ENCODE measurements at regions not wholly inside any gene's neighbourhood (a gene's known extent, or its start where the extent isn't known, plus 50 kb on each side); places are given as distances from the start of the nearest gene placed in this dataset.
"Not testable (repeated sequence)": the region's sequence is repeated elsewhere in the genome, so short reads cannot be mapped to it uniquely, and the experiment has no call there.

DNA sequence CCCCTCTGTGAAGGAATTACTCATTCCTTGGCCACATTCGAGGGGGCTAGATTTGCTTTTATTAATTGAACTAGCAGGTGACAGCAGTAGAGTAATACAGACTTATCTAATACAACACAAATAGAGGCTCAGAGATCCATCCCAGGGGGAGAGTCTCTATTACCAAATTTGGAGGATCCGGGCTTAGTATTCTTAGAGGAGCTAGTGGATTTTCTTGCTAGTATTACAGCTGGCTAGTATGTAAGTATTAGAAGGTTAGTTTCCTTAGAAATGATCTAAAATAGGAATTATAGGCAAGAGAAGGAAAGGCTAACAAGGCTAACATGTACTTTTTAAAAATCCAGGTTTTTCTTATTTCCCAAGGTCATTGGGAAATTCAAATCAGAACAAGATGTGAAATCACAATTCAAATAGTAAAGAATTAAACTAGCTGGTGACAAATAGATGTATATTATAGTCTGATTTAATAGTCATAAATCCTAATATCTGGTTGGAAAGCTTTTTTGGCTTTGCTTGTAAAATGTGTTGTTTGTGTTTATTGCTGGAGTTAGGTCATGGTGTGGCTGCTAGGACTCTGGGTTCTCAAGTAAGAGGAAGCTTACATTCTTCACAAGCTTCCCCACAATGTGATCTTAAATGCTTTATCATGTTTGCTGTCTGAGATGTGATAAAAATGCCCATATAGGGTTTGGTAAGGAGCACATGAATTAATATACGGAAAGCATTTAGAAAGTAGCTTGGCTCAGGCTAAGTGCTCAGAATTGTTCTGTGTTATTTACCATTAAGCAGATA, 160.4 kb upstream of the MPDZ start:
- no peak for DNase-seq (ENCODE audit: low read depth)

DNA sequence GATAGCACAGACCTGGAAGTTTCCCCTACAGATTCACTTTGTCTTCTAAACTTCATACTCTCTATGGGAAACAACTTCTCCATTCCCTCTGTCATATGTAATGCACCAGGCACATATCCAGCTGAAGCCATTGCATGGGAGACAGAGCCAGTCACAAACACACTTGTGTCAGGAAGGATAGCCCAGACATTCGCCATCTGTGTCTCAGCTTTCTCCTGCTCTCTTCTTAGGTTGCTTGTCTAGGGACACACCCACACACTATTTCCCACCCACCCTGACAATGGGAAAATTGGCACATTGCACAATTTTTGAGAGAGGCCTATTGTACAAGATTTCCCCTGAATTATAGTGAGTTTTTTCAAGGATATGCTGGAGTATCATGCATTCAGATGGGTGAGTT, 158.4 kb upstream of the MPDZ start:
- no peak for DNase-seq (ENCODE audit: low read depth)

DNA sequence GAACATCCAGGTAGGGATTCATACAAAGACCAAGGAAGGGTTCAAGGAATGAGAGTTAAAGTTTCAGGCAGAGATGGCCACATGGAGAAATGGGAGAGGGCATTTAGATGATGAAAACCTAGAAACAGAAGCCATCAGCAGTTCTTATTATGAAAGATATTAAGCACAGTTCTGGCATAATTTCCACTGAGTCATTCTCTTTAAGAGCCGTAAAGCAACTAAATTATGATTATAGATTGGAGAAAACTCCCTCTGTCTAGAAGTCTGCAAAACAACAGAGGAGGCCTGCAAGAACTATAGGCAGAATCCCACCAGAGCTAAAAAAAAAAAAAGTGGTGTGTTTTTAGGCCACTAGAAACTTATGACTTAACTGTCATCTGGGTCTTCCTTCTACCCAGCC, 157.1 kb upstream of the MPDZ start:
- DNase-seq (ENCODE audit: low read depth), result no peak

DNA sequence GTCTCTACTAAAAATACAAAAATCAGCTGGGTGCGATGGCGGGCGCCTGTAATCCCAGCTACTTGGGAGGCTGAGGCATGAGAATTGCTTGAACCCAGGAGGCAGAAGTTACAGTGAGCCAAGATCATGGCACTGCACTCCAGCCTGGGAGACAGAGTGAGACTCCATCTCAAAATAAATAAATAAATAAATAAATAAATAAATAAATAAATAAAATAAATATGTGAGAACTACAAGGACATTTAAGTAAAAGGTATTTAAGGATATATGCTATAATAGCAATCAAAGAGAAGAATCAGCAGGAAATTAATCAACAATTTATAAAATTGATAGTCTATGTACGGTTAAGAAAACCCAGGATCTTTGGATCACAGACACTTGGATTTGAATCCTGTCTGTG, 154.0 kb upstream of the MPDZ start:
- not testable (repeated sequence) for DNase-seq (ENCODE audit: low read depth)

DNA sequence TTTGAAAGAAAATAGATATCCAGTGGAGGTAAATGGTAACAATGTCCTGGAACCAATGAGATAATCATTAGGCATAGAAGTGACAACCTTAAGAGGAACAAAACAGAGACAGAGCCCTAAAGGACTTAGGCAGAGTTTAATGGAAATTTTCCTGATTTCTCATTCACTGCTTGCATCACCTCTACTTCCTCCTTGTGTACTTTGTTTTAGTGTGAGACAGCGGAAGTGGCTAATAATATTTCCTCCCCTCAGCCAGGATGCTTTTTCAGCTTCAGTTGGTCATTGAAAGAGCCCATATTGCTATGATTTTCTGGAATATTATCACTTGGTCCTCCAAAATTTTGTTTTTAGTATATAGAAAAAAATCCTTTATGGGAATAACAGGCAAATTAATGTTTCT, 153.4 kb upstream of the MPDZ start:
- no peak for DNase-seq (ENCODE audit: low read depth)

DNA sequence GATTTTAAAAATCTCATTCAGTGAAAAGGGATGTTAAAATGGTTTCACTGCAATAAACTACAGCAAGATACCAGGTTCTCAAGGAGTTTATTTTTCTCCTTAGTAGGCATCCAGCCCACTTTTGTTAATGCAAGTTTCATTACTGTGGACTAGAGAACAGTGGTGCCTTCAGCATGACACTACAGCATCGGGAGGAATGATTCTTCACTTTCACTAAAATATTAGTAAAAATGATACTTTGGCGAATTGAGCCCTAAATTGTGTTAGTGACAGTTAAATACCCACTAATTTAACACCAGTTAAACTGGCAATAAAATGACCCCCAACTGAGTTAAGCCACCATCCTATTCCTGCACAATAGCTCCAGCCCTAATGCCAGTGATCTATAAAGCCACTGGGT, 152.2 kb upstream of the MPDZ start:
- no peak for DNase-seq (ENCODE audit: low read depth)

DNA sequence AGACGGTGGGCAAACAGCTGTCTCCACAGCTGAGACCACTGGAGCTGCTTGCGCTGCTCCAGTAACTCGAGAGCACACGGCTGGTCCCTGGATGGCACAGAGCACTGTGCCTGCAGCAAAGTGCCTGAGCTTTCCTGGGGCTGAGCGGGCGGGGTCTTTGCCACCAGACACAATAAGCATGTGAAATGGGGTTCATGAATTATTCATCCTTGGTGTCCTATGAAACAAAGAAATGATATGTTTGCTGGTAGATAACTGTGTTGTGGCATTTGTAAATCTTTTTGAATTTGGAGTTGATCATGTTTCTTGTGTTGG, 151.7 kb upstream of the MPDZ start:
- DNase-seq (ENCODE audit: low read depth), result no peak

DNA sequence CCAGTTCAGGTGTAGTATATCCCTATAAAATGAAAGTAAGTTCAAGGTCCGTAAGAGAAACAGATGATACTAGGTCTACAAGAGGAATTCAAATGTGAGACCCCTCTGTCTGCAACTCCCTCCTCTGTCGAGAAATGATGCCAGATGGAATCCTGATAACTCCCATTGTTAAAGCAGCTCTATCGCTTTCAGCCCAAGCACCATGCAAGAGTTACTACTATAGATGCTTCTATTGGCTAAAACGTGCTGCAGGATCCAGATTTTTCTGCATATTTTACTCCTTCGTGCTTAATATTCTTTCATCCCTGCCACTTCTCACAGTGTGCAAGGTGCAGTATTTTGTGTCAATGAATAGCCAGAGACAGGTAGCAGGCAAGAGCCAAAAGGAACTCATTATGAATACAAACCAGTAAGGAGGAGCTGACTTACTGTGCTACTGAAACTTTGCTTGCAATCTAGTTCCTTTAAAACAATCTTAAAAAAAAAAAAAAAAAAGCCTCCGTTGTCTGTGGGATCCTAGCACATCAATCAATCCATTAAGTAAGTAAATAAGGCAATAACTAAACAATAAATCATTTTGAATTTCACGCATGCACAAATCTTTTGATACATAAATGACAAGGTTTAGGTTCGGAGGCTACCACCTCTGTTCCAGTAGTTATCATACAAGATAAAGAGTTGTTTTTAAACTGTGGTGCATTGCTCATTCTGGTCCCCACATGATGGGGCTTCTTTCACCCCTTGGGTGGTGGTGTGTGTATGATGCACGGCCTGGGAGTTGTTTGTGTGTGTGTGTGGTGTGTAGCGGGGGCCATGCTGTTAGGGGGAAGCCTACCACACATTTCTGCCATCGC, 151.1 kb upstream of the MPDZ start:
- no peak for DNase-seq (ENCODE audit: low read depth)

DNA sequence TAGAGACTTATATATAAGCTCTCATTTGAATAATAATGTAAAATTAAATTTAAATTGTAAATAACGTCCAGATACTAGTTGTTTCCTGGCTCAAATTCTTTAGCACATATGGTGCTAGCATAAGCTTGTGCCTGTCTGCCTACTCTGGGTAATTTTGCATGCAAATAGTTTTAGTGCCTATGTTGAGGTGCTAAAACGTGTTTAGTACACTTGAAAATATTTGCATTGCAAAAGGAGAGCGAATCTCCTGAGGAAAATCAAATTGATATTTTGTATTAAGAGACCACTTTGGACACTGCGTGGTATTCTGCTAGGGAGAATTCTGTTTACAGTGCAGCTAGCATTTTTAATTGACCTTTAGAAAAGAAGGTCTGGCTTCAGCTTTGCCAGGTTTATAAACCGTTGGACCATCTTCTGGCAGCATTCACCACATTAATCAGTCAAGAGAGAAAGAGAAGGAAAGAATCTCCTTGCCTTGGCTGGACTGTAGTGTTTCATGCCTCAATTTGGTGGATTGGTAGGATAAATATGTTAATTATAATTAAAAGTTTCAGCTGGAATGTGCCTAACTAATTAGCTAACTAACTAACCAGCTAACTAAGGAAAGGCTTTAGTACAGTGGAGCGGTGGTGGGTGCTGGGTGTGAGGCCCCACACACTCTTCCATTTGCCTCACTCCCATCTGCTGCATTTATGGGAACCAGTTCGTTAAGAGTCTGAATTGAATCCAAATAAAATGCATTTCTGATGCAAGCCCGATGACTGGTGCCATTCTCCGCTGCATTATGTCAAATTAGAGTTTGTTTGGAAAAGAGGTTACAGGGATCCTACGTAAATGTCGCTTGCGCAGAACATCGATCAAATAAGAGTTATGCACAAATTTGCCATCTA, 150.1 kb upstream of the MPDZ start:
- DNase-seq (ENCODE audit: low read depth), result no peak

DNA sequence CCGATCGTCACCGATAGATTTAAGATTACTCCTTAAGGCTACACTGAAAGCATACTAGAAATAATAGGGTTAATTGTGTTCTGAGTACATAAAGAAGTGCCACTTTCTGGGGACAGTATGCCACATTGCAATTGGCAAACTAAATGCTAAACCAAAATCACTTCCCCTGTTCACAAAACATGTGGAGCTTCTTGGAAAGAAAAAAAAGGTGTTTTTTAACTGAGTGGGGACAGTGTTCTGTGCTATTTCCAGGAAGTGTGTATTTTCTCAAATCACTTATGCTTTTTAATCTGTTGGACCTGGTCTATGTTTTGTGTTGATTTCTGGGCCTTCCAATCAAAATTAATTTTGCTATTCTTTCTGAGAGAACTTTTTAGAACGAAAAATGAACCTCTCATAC, 149.3 kb upstream of the MPDZ start:
- DNase-seq (ENCODE audit: low read depth), result no peak

DNA sequence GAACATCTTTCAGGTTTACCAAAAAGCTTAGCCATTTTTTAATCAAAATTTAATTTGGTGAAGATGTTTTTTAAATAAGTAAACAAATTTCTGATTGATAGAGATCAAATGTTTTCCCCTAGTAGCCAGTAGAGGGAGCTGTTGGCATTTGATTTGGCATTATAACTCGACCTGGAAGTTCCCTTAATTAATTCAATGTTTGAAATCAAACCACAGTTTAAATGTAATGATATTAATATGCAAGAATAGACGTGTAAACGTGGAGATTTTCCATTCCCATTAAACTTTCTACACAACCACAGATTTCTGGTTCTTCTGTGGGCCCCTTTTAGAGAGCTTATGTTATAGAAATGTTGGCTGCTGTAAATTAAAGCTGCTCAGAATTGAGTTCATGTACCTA, 148.1 kb upstream of the MPDZ start:
- DNase-seq (ENCODE audit: low read depth), result no peak

DNA sequence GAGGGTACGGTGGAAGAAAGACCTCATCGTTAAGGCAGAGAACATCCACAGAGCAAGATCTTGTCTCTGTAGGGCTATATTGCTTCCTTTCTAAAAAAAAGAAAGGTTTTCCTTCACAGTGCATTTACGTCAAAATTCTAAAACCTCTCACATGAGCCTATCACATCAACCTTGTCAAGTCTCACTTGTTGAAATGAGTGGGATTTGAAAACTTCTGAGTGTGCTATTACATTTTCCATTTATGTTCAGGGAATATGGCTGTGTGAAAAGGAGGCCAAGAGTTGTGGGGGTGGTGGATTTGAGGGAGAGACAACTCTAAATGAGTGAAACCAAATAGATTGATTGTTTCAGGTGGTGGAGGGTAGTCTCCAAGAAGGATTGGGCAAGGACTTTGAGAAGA, 147.1 kb upstream of the MPDZ start:
- DNase-seq (ENCODE audit: low read depth), result no peak

DNA sequence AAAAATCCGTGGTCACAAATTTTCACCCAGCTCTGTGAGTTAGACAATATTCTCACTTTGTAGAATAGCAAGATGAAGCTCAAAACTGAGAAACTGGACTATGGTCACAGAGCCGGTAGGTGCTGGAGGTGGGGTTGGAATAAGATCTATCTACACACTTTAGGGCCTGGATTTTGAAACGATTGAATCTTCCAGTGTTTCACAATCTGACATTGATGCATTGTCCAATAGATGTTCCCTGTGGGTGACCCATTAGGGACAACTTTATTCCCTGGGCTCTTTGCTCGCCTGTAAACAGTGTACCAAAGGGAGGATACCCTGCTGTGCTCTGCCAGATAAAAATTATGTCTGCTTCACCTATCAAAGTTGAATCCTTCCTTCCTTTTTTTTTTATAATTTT, 145.4 kb upstream of the MPDZ start:
- no peak for DNase-seq (ENCODE audit: low read depth)

DNA sequence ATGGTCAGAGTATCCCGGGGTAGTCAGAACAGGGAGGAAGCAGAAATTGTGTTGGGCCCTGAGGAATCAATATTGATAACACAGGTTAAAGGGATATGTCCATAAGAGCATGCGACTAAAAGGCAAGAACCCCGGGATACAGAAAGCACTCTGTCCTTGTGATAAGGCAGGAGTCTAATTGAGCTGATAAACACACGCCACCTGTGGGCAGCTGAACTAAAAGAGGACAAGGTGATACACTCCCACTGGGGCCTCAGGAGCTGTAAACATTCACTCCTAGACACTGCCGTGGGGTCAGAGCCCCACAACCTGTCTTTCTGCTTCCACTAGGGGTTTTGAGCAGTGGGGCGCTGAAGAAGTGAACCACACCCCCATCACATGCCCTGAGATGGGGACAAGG, 144.7 kb upstream of the MPDZ start:
- DNase-seq (ENCODE audit: low read depth), result no peak

DNA sequence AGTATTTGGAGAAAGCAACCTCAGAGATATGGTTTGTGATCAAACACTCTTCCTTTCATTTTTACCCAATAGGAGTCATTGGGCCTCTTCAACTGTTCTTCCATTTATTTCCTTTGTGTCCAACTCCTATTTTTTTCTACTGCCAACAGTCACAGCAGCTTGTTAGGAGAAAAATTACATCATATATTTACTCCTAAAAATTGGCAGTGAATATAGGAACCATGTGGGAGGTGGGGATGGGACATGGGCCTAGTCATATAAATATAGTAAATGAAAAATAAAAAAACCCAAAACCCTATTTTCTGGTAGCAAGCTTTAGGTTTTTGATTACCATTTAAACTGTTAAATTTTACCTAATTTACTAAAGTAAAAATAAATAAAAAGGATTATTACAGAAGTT, 134.9 kb upstream of the MPDZ start:
- DNase-seq (ENCODE audit: low read depth), result no peak

DNA sequence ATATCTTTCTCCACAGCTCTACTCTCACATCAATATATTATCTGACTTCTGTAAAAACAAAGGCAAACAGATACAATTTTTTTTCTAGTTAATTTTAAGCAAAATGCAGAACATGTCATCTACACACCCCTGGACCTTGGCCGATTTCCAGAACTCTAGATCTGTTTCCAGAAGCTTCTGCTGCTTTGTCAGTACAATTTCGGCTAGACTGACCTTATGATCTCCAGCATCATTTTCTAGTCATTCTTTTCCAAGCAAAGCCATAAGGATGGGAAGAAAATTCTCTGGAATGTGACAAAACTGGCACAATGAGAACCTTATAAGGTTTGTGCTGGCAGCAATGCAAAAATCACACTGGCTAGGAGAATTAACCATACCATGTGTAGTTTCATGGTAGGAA, 132.8 kb upstream of the MPDZ start:
- DNase-seq (ENCODE audit: low read depth), result no peak

DNA sequence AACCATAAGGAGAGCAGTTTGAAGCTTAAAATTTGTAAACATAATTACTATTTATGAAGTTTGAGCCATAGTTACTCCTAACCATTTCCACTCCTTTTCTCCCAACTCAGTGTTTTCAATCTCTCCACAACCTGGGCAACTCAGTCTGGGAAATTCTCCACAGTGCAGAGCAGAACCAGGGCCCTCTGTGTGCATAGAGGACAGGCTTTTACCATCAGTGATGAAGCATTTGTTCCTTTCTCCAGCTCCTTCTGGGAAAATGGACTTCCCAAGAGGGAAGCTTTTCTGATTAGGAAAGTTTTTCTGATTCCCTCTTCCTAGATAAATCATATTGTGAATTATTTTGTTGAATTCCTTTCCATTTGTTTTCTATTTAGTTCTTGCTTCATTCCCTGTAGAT, 132.3 kb upstream of the MPDZ start:
- DNase-seq (ENCODE audit: low read depth), result no peak

DNA sequence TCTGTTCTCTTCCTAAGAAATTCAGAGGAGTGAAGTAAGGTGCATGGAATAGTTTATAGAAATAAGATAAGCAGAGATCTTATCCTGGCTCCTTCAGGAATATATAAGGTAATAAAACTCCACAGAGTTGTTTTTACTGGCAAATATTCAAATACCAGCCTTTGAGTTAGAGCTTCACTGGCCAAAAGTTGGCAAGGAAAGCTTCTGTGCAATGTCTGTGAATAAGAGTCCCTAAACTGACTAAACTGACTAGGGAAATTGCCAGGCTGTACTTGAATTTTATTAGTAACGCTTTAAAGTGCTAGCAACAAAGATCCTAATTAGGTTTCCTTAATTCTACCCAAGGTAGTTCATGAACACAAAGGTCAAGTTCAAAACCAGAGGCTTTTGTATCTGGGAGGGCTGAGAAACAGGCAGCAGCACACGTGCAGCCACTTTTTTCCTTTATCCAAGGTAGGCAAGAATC, 131.1 kb upstream of the MPDZ start:
- DNase-seq (ENCODE audit: low read depth), result no peak

DNA sequence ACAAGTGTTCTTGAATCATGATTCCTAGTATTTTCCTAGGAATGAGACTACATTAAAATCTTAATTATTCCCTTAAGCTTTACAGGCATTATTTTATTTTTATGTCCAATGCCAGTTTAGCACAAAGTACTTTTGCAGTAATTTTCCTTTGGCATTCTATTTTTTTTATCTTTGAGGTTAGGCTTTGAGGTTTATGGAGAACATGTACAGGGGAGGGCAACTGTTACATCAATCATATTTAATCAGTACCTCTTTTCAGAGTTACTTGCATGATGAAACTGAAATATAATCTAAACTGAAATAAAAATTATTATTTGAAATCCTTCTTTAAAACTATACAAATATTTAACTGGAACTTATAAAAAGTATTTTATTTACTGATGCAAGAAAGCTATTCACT, 118.2 kb upstream of the MPDZ start:
- DNase-seq (ENCODE audit: low read depth), result no peak

DNA sequence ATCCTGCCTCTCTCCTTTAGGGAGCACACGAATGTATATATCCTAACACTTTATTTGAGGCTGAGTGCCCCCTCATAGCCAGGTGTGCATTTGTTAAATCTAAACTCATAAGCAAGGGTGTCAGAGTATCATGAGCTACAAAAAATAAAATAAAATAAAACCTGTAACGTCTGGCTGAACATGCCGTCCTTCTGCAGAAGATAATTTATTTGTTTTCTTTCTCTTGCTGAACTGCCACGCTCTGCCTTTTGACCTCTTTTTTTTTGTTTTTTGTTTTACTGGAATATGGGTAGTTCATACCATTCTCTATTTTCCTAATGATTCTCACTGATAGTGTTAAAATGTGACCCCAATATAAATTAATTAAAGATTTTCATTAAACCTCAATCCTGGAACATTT, 117.7 kb upstream of the MPDZ start:
- DNase-seq (ENCODE audit: low read depth), result no peak

DNA sequence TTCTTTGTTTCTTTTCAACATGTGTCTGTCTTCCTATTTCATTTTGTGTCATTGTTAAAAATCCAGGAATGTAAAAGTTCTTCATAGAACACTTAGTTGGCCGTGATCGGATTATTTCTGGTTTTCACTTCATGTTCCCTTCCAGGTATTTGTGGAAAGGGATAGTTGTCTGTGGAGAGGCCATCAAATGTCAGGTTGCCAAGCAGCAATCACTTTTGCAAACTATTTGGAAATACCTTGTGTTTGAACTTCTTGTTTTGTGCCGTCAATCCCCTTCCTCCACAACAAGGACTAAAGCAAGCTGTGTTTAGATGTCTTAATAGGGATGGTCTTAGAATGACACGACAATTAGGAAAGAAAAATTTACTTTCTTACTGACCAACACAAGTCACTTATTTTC, 116.9 kb upstream of the MPDZ start:
- DNase-seq (ENCODE audit: low read depth), result no peak

DNA sequence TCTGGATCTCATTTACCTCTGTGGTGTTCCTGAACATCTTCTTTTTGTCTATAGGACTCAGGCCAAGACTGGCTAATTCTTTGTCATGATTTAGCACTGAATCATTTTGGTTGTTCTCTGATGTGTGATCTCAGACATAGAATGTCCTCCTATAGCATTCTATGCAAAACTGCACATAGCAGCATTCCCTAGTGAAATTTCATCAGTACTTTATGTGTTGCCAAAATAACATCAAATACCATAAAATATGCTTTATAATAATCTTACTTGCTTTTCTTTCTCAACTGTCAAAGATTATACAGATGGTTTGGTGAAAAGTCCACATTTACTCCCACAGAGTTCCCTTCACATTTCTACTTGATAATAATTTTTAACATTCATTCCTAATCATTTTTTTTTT, 115.7 kb upstream of the MPDZ start:
- no peak for DNase-seq (ENCODE audit: low read depth)

DNA sequence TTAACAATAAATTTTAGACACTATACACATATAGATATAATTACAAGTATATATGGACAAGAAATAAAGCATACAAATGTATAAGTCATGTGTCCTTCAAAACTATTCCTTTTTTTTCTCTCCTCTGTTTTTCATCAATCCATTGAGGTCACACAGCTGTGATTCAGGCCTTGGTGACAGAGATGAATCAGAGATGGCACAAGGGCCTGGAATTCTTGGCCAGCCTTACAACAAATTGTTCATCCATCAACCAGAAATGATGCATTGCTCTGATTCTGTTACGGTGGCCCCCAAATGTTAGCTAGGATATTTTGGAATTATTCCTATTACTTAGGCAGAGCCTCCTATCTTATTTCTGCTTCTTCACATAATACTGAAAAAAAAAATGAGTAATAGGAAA, 108.7 kb upstream of the MPDZ start:
- DNase-seq (ENCODE audit: low read depth), result no peak

Measured in non-pigmented ciliary epithelial cell (primary cell).